Hepatocyte (in vitro differentiated cells): ENCODE measurements at regions not wholly inside any gene's neighbourhood (a gene's known extent, or its start where the extent isn't known, plus 50 kb on each side); places are given as distances from the start of the nearest gene placed in this dataset.

Experiments
- CTCF ChIP-seq: fragments of 200-600 bp; sonication (generic); IDR thresholded peaks from 2 replicates; pipeline ENCODE4 v1.5.1; 2016; ENCODE audit warnings: antibody characterized with exemption, mild to moderate bottlenecking; ENCODE audit not compliant: poor library complexity
- EZH2phosphoT487 ChIP-seq: fragments of 200-600 bp; sonication (generic); IDR thresholded peaks from one replicate; pipeline ENCODE4 v1.6.1; 2018; ENCODE audit warnings: antibody characterized with exemption, mild to moderate bottlenecking, low read depth, moderate library complexity; ENCODE audit not compliant: unreplicated experiment, severe bottlenecking

GRCh38 chr9:78919701-78920100, 622.8 kb downstream of the PSAT1 start:
- no peak for TF ChIP-seq CTCF
- TF ChIP-seq EZH2phosphoT487, result no peak
